Left lung (tissue), 4 donors: ENCODE measurements at regions not wholly inside any gene's neighbourhood (a gene's known extent, or its start where the extent isn't known, plus 50 kb on each side); places are given as distances from the start of the nearest gene placed in this dataset.
A peak's percentile ranks its signal among the peaks of the same experiment; 100 is the strongest.

Source experiments
- ATAC-seq: fragments of 200-7000 bp; cut with Tn5 transposase; one replicate; pipeline ENCODE4 v1.9.1; 2020; ENCODE audit warnings: moderate library complexity
- DNase-seq, 4 donors: peaks; one replicate each; pipeline ENCODE4 v3.0.0-alpha.2; 2013 to 2020
- H3K27ac ChIP-seq, 2 donors: fragments of 200-600 bp; sonication (generic) in 1 of 2; one replicate each; pipeline versions ENCODE4 v1.5.0 to v1.8.0; 2020 to 2021
- H3K27me3 ChIP-seq, 2 donors: fragments of 200-600 bp; sonication (generic) in 1 of 2; one replicate each; pipeline versions ENCODE4 v1.5.0 to v1.8.0; 2020 to 2021
- H3K36me3 ChIP-seq, 2 donors: fragments of 200-600 bp; sonication (generic) in 1 of 2; one replicate each; pipeline versions ENCODE4 v1.5.0 to v1.8.0; 2020 to 2021
- H3K4me1 ChIP-seq, 2 donors: fragments of 200-600 bp; one replicate each; pipeline ENCODE4 v1.8.0; 2021
- H3K4me3 ChIP-seq, 2 donors: fragments of 200-600 bp; sonication (generic) in 1 of 2; one replicate each; pipeline versions ENCODE4 v1.5.0 to v1.8.0; 2020 to 2021; ENCODE audit warnings: mild to moderate bottlenecking in 1 of 2
- H3K9me3 ChIP-seq, 2 donors: fragments of 200-600 bp; sonication (generic) in 1 of 2; one replicate each; pipeline versions ENCODE4 v1.5.0 to v1.8.0; 2020 to 2021
- CTCF ChIP-seq, 2 donors: fragments of 200-600 bp; sonication (generic) in 1 of 2; IDR thresholded peaks; one replicate each; pipeline versions ENCODE4 v1.5.0 to v1.8.0; 2021; ENCODE audit warnings: antibody characterized with exemption in 2 of 2
- intact Hi-C, 2 donors: fragments of 100-400 bp; cut with DNase I; formaldehyde crosslinking; loops; one replicate each; pipeline versions ENCODE4 v1.11.2 to v1.14.2; 2022
- donor health status: DM: no; HTN: yes; CAD: no.
- donor health status: DM: no; HTN: no; CAD: no.

DNA sequence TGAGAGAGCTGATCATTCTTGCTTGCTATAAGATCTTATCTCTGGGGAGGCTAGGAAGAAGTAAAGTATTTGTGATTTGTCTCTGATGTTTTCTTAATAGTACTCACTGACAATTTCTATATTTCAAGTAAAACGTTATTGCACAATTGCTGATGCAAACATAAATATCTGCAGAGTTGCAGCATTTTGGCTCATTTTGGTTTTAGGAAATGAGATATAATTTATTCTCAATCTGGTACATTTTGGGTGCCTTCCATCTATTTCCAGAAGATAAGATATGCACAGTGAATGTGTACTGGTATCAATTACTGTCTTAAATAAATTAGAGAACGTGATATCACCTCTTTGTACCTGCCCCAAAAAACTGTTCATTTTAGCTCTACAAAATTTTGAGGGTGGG lies 1431.5 kb downstream of the BRINP3 start:
- ATAC-seq, result no peak
- Histone ChIP-seq H3K27me3 (no peaks in the 10 kb centered on the region), H3K27ac (no peak overlapping the region), H3K9me3 (peaks cover 0 to 3% of the 10 kb centered on the region in 2 donors), H3K4me3 (no peak overlapping the region), H3K36me3 (no peaks in the 10 kb centered on the region), H3K4me1 (no peaks in the 10 kb centered on the region)
- DNase-seq, result peak in 2 of 4 donors; percentile 18 to 39
- no peak for TF ChIP-seq CTCF (IDR thresholded peaks at IDR 0.05)
- intact Hi-C loops, result no loop called here

DNA sequence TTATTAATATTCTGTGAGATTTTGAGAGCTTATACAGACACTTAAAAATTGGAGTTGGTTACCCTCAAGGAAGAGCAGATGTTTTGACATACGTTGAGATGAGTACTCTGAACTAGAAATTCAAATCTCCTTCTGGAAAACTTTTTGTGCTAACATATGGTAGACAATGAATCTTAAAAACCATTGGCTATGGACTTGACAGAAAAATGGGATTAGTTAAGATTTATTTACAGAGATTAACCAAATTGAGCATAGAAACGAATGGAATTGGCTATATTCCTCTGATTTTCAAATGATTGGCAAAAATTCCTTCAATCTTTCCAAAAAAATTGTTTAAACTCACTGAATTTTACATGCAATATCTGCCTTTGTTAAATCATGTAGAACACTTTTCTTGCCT lies 1392.9 kb downstream of the BRINP3 start:
- intact Hi-C loops, result no loop called here
- H3K9me3 ChIP-seq, result peaks cover 0 to 3% of the 10 kb centered on the region in 2 donors
- no peaks in the 10 kb centered on the region for H3K4me1 ChIP-seq
- DNase-seq (no peak), ATAC-seq (no peak)
- H3K27ac ChIP-seq, result no peak overlapping the region
- no peaks in the 10 kb centered on the region for H3K36me3 ChIP-seq
- TF ChIP-seq CTCF (IDR thresholded peaks at IDR 0.05), result no peak
- H3K27me3 ChIP-seq, result no peaks in the 10 kb centered on the region
- H3K4me3 ChIP-seq, result no peak overlapping the region

GRCh38 chr1:189103956-189104355 lies 1373.7 kb downstream of the BRINP3 start:
- intact Hi-C loops, result no loop called here
- H3K4me3 ChIP-seq, result no peak overlapping the region
- no peak for ATAC-seq

GRCh38 chr1:189117072-189117770 lies 1360.4 kb downstream of the BRINP3 start:
- H3K4me1 ChIP-seq, result no peaks in the 10 kb centered on the region
- no peaks in the 10 kb centered on the region for H3K9me3 ChIP-seq
- TF ChIP-seq CTCF (IDR thresholded peaks at IDR 0.05), result no peak
- no peak for DNase-seq
- no peak overlapping the region for H3K4me3 ChIP-seq
- intact Hi-C loops, result no loop called here
- H3K27ac ChIP-seq, result no peak overlapping the region
- H3K27me3 ChIP-seq, result no peaks in the 10 kb centered on the region
- no peaks in the 10 kb centered on the region for H3K36me3 ChIP-seq
- ATAC-seq, result no peak

More at GRCh38 chr1:189103956-189104355, 1373.7 kb downstream of the BRINP3 start:
- no peak for TF ChIP-seq CTCF (IDR thresholded peaks at IDR 0.05)
- H3K4me1 ChIP-seq, result no peaks in the 10 kb centered on the region
- no peaks in the 10 kb centered on the region for H3K36me3 ChIP-seq
- no peak for DNase-seq
- no peak overlapping the region for H3K27ac ChIP-seq
- H3K9me3 ChIP-seq, result peaks cover 0 to 15% of the 10 kb centered on the region in 2 donors
- no peaks in the 10 kb centered on the region for H3K27me3 ChIP-seq

DNA sequence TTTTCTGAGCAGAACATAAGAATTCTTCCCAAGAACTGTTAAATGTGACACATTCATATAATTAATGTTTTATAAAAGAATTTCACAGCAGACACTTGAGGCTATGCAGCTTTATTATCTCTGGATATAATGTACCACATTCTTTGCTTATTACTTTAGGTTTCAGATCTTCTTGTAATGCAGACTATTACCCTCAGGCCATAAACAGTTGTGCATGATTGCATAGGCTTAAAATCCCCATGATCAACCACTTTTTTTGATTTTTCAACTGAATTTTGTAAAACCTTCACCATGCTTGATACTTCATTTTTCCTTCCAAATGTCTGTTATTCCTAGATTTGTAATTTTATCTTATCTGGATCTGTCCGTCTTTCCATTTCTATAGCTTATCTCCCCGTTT lies 1355.7 kb downstream of the BRINP3 start:
- no peak for ATAC-seq

More for the DNA sequence above, 1355.7 kb downstream of the BRINP3 start:
- Histone ChIP-seq H3K4me1 (no peaks in the 10 kb centered on the region), H3K4me3 (no peak overlapping the region), H3K27me3 (no peaks in the 10 kb centered on the region), H3K27ac (no peak overlapping the region), H3K36me3 (no peaks in the 10 kb centered on the region), H3K9me3 (peaks cover 0 to 25% of the 10 kb centered on the region in 2 donors)
- DNase-seq, result no peak
- no peak for TF ChIP-seq CTCF (IDR thresholded peaks at IDR 0.05)
- intact Hi-C loops, result no loop called here
